T-helper 1 cell treated with Interleukin-12 subunit alpha and Interleukin-12 subunit beta and Interleukin-4 antibody, amounts not matched to agents 30 μg/mL and 1 μg/mL, for 36 hours (primary cell): ENCODE measurements at regions not wholly inside any gene's neighbourhood (a gene's known extent, or its start where the extent isn't known, plus 50 kb on each side); places are given as distances from the start of the nearest gene placed in this dataset.
A peak's percentile ranks its signal among the peaks of the same experiment; 100 is the strongest.

Experiments
- H3K27ac Mint-ChIP-seq: one replicate; pipeline ENCODE4 v1.8.0; 2021; ENCODE audit warnings: mild to moderate bottlenecking, mixed read lengths
- H3K27me3 Mint-ChIP-seq: one replicate; pipeline ENCODE4 v1.8.0; 2021; ENCODE audit warnings: low read depth, mixed read lengths
- H3K36me3 Mint-ChIP-seq: one replicate; pipeline ENCODE4 v1.8.0; 2021; ENCODE audit warnings: low read depth, mixed read lengths
- H3K4me1 Mint-ChIP-seq: one replicate; pipeline ENCODE4 v1.8.0; 2021; ENCODE audit warnings: low read depth, mixed read lengths
- H3K4me3 Mint-ChIP-seq: one replicate; pipeline ENCODE4 v1.8.0; 2021; ENCODE audit warnings: mild to moderate bottlenecking, moderate library complexity, mixed read lengths
- H3K9me3 Mint-ChIP-seq: one replicate; pipeline ENCODE4 v1.8.0; 2021; ENCODE audit warnings: mixed read lengths

GRCh38 chr22:48098243-48098920 is 1335.9 kb downstream of the TBC1D22A start:
- Mint-ChIP-seq H3K27ac (peak overlapping the region; percentile 88), H3K36me3 (peaks cover 6% of the 10 kb centered on the region), H3K4me1 (peaks cover 32% of the 10 kb centered on the region), H3K9me3 (no peaks in the 10 kb centered on the region), H3K4me3 (peak overlapping the region; percentile 60), H3K27me3 (peaks cover 31% of the 10 kb centered on the region)

DNA sequence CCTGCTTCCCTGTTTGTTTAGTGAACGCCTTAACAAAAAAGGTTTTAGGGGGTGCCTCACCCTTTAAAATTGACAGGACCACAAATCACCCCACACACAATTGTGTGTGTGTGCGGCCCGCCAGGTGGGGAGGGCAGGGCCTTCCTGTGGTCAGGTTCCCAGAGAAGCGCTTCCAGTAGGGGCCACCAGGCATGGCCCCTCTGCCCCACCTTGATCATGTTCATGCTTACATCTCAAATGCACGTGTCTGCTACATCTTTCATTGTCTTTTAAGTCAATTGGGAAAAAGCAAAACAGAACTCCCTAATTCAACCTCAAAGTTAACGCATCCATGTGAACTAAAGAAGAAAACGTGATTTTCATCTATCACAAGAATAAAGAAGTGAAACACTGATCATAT is 1335.3 kb downstream of the TBC1D22A start:
- Mint-ChIP-seq H3K27ac (peak overlapping the region; percentile 88), H3K27me3 (peaks cover 29% of the 10 kb centered on the region), H3K4me3 (peak overlapping the region; percentile 60), H3K9me3 (no peaks in the 10 kb centered on the region), H3K36me3 (peaks cover 6% of the 10 kb centered on the region), H3K4me1 (peaks cover 32% of the 10 kb centered on the region)

DNA sequence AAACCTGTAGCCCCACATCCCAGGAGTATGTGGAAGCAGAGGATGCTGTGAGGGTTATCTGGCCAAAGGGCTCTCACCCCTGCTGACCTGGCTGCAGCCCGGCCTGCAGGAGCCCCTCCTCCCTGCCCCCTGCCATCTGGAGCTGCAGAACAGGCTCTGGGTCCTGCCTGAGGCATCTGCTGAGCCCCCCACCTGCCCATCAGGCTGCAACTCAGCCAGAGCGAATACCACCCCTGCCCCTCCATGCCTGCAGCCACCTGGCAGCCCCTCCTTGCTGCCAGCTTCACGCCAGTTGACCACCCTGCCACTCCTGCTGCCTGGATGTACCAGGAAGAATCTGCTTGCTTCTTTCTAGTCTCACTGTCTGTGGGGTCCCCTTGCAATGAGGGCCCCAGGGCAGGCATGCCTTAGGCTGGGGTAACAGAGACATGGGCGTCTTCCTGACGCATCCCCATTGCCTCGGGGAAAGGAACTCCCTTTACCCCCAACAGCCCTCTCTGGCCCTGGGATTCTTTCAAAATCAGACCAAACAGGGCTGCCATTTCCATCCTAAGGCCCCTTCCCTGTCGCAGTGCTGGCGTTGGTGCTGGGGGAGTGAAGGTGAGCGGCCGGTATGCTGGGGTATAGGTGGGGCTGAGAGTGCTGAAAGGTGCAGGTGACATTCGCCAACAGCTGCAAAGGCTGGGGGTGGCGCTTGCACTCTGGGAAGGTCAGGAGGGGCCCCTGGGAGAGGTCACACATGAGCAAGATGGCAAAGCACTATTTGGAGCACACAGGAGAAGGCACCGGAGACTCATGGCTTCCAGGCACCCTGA is 1334.6 kb downstream of the TBC1D22A start:
- Mint-ChIP-seq H3K27me3 (peaks cover 34% of the 10 kb centered on the region), H3K27ac (no peak overlapping the region), H3K36me3 (peaks cover 6% of the 10 kb centered on the region), H3K9me3 (no peaks in the 10 kb centered on the region), H3K4me3 (peak overlapping the region; percentile 25), H3K4me1 (peaks cover 32% of the 10 kb centered on the region)

DNA sequence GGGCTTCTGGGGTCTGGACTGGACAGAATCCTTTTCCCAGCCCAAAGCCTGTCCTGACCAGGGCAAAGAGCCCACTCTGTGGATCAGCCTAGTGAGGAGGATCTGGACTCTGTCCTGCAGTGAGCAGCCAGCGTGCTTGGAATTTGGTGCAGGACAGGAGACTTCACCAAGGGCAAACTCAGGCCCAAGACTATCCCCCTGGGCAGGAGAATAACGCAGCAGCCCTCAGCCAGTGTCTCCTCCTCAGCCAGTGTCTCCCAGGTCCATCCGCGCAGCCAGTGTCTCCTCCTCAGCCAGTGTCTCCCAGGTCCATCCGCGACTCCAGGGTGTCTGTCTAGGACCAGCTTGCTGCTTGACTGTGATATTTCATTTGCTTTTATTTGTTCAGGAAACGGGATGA is 1334.0 kb downstream of the TBC1D22A start:
- H3K4me1 Mint-ChIP-seq: peaks cover 31% of the 10 kb centered on the region
- H3K27me3 Mint-ChIP-seq: peaks cover 39% of the 10 kb centered on the region
- no peaks in the 10 kb centered on the region for H3K9me3 Mint-ChIP-seq
- no peak overlapping the region for H3K27ac Mint-ChIP-seq
- peaks cover 6% of the 10 kb centered on the region for H3K36me3 Mint-ChIP-seq
- no peak overlapping the region for H3K4me3 Mint-ChIP-seq

DNA sequence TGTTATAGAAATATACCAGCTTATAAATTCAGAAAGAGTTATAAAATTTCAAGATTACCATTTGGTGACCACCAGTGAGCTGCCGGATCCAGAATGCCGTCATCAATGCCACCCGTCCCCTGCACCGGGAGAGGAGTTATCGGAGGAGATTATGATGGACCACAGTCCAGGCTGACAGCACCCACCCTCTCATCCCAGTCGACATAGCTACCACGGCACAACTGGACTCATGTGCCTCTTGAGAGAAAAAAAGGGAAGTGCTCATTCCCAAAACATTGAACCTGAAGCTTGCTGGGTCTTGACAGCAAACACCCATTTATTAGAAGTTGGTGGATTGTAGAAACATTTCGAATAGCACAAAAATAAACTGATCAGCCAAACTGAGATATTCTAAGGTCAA is 1331.5 kb downstream of the TBC1D22A start:
- Mint-ChIP-seq H3K27me3 (peaks cover 35% of the 10 kb centered on the region), H3K4me3 (no peak overlapping the region), H3K27ac (no peak overlapping the region), H3K4me1 (peaks cover 19% of the 10 kb centered on the region), H3K9me3 (no peaks in the 10 kb centered on the region), H3K36me3 (peaks cover 4% of the 10 kb centered on the region)

GRCh38 chr22:48092866-48093265 is 1330.4 kb downstream of the TBC1D22A start:
- H3K27ac Mint-ChIP-seq: no peak overlapping the region
- no peaks in the 10 kb centered on the region for H3K9me3 Mint-ChIP-seq
- peaks cover 39% of the 10 kb centered on the region for H3K27me3 Mint-ChIP-seq
- peaks cover under 1% of the 10 kb centered on the region for H3K36me3 Mint-ChIP-seq
- peaks cover 8% of the 10 kb centered on the region for H3K4me1 Mint-ChIP-seq
- no peak overlapping the region for H3K4me3 Mint-ChIP-seq

- H3K9me3 Mint-ChIP-seq: no peaks in the 10 kb centered on the region
- no peak overlapping the region for H3K27ac Mint-ChIP-seq
- H3K36me3 Mint-ChIP-seq: no peaks in the 10 kb centered on the region
- peaks cover 2% of the 10 kb centered on the region for H3K4me1 Mint-ChIP-seq
- peaks cover 44% of the 10 kb centered on the region for H3K27me3 Mint-ChIP-seq
- no peak overlapping the region for H3K4me3 Mint-ChIP-seq
These were observed 1329.3 kb downstream of the TBC1D22A start for GRCh38 chr22:48091656-48092223.

- Mint-ChIP-seq H3K27me3 (peaks cover 49% of the 10 kb centered on the region), H3K36me3 (no peaks in the 10 kb centered on the region), H3K4me3 (no peak overlapping the region), H3K27ac (peak overlapping the region; percentile 41), H3K4me1 (peaks cover 2% of the 10 kb centered on the region), H3K9me3 (no peaks in the 10 kb centered on the region)
These were observed 1328.7 kb downstream of the TBC1D22A start for GRCh38 chr22:48091060-48091650.

GRCh38 chr22:48090332-48090672 is 1327.9 kb downstream of the TBC1D22A start:
- H3K4me3 Mint-ChIP-seq: no peak overlapping the region
- H3K27ac Mint-ChIP-seq: no peak overlapping the region
- peaks cover 52% of the 10 kb centered on the region for H3K27me3 Mint-ChIP-seq
- H3K4me1 Mint-ChIP-seq: peaks cover 2% of the 10 kb centered on the region
- no peaks in the 10 kb centered on the region for H3K9me3 Mint-ChIP-seq
- no peaks in the 10 kb centered on the region for H3K36me3 Mint-ChIP-seq

- H3K4me3 Mint-ChIP-seq: no peak overlapping the region
These were observed 1327.3 kb downstream of the TBC1D22A start for GRCh38 chr22:48089601-48090331.

GRCh38 chr22:48088926-48089536 is 1326.6 kb downstream of the TBC1D22A start:
- Mint-ChIP-seq H3K27ac (no peak overlapping the region), H3K4me1 (peaks cover 10% of the 10 kb centered on the region), H3K9me3 (no peaks in the 10 kb centered on the region), H3K27me3 (peaks cover 47% of the 10 kb centered on the region), H3K4me3 (no peak overlapping the region), H3K36me3 (no peaks in the 10 kb centered on the region)

More at GRCh38 chr22:48089601-48090331, 1327.3 kb downstream of the TBC1D22A start:
- H3K36me3 Mint-ChIP-seq: no peaks in the 10 kb centered on the region
- H3K27me3 Mint-ChIP-seq: peaks cover 48% of the 10 kb centered on the region
- peaks cover 2% of the 10 kb centered on the region for H3K4me1 Mint-ChIP-seq
- no peaks in the 10 kb centered on the region for H3K9me3 Mint-ChIP-seq
- H3K27ac Mint-ChIP-seq: no peak overlapping the region

DNA sequence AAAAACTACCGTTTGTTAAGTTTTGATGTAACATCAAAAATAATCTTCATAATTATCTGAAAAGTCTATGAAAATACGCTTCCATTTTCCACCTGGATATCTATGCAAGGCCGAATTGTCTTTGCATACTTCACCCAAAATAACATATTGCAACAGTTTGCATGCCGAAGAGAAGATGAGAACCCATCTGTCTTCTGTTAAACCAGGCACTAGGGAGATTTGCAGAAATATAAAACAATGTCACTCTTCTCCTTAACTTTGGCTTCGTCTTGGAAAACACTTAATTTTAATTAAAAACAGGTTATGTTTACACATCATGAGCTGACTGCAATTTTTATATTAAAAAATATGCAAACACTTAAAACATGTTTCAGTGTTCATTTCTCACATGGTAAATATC is 1325.8 kb downstream of the TBC1D22A start:
- Mint-ChIP-seq H3K4me3 (no peak overlapping the region), H3K9me3 (no peaks in the 10 kb centered on the region), H3K4me1 (peaks cover 11% of the 10 kb centered on the region), H3K27me3 (peaks cover 40% of the 10 kb centered on the region), H3K36me3 (no peaks in the 10 kb centered on the region), H3K27ac (no peak overlapping the region)

DNA sequence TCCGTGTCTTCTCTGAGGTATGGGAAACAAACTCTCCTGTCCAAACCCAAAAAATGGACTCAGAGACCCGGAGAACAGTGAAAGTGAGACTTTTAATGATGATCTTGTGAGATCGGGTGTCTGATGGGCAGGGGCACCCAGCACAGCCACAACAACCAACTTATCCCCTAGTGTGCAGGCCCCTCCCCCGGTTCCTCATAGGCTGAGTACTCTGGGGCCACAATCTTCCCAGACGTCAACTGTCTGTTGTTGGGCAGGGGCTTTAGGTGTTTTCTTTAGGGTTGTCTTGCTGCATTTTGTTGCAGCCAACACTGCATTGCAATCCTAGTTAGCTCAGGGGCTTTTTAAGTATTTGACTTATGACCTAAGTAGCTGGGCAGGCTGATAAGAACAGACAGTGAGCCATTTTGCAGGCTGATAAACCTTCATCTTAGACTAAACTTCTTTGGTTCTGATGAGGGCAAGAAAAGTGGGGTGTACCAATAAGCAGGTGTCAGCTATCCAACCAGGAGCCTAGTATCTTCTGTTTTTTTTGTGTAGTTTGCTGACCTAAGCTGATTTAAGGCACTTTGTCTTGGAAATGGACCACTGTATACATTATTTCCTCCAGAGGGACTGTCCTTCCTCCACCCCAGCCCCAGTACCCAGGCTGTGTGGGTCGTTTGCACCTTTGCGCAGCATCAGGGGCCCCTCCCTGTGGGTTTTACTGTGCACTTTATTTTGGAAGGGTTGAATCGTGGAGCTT is 1323.6 kb downstream of the TBC1D22A start:
- no peak overlapping the region for H3K27ac Mint-ChIP-seq
- H3K27me3 Mint-ChIP-seq: peaks cover 44% of the 10 kb centered on the region
- H3K9me3 Mint-ChIP-seq: no peaks in the 10 kb centered on the region
- H3K36me3 Mint-ChIP-seq: no peaks in the 10 kb centered on the region
- no peak overlapping the region for H3K4me3 Mint-ChIP-seq
- H3K4me1 Mint-ChIP-seq: peaks cover 11% of the 10 kb centered on the region
